Activated CD8-positive, alpha-beta memory T cell treated with anti-CD3 and anti-CD28 coated beads, Interleukin-2, amount 50 U/mL, for 4 hours (primary cell): ENCODE measurements at regions not wholly inside any gene's neighbourhood (a gene's known extent, or its start where the extent isn't known, plus 50 kb on each side); places are given as distances from the start of the nearest gene placed in this dataset.

Experiments
- DNase-seq: peaks from one replicate; pipeline ENCODE4 v3.0.0-alpha.2; 2020

GRCh38 chr1:186620566-186621350 lies 59.5 kb downstream of the PTGS2 start:
- no peak for DNase-seq

GRCh38 chr1:186618401-186619170 lies 61.6 kb downstream of the PTGS2 start:
- DNase-seq: peak; percentile 13

GRCh38 chr1:186617926-186618325 lies 62.3 kb downstream of the PTGS2 start:
- no peak for DNase-seq

GRCh38 chr1:186616511-186616910 lies 63.7 kb downstream of the PTGS2 start:
- DNase-seq: no peak

GRCh38 chr1:186615332-186615731 lies 64.9 kb downstream of the PTGS2 start:
- no peak for DNase-seq

- DNase-seq: no peak
These were observed 69.1 kb downstream of the PTGS2 start for GRCh38 chr1:186611156-186611555.

- DNase-seq: no peak
These were observed 71.0 kb downstream of the PTGS2 start for GRCh38 chr1:186609183-186609582.

- DNase-seq: no peak
These were observed 74.4 kb downstream of the PTGS2 start for GRCh38 chr1:186605762-186606350.

GRCh38 chr1:186595969-186596368 lies 84.3 kb downstream of the PTGS2 start:
- DNase-seq: no peak

- DNase-seq: no peak
These were observed 101.8 kb downstream of the PTGS2 start for GRCh38 chr1:186578325-186579016.

GRCh38 chr1:186577633-186578032 lies 102.6 kb downstream of the PTGS2 start:
- DNase-seq: no peak

- no peak for DNase-seq
These were observed 103.0 kb downstream of the PTGS2 start for GRCh38 chr1:186577216-186577615.

- DNase-seq: no peak
These were observed 104.9 kb downstream of the PTGS2 start for GRCh38 chr1:186575348-186575747.

- DNase-seq: no peak
These were observed 105.3 kb downstream of the PTGS2 start for GRCh38 chr1:186574926-186575325.

GRCh38 chr1:186572509-186572908 lies 107.7 kb downstream of the PTGS2 start:
- no peak for DNase-seq

GRCh38 chr1:186571771-186572170 lies 108.5 kb downstream of the PTGS2 start:
- DNase-seq: no peak

GRCh38 chr1:186569856-186570255 lies 108.9 kb upstream of the PDC start:
- no peak for DNase-seq

- DNase-seq: no peak
These were observed 107.3 kb upstream of the PDC start for GRCh38 chr1:186568221-186568620.

- no peak for DNase-seq
These were observed 105.4 kb upstream of the PDC start for GRCh38 chr1:186566140-186566855.

GRCh38 chr1:186564582-186564981 lies 103.7 kb upstream of the PDC start:
- no peak for DNase-seq

- DNase-seq: no peak
These were observed 98.7 kb upstream of the PDC start for GRCh38 chr1:186559601-186560116.

GRCh38 chr1:186557147-186557777 lies 96.3 kb upstream of the PDC start:
- no peak for DNase-seq
